ENCODE measurements at regions not wholly inside any gene's neighbourhood (a gene's known extent, or its start where the extent isn't known, plus 50 kb on each side); places are given as distances from the start of the nearest gene placed in this dataset.

- no peak overlapping the region for H2AFZ ChIP-seq
- no peaks in the 10 kb centered on the region for H3K4me1 ChIP-seq (ENCODE audit: insufficient read depth)
- no peaks in the 10 kb centered on the region for H4K20me1 ChIP-seq (ENCODE audit: insufficient read depth, poor library complexity, severe bottlenecking)
- no peaks in the 10 kb centered on the region for H3K79me2 ChIP-seq
- 85% methylated on average over 1 of the region's 1 CpG for WGBS (ENCODE audit: low lambda C conversion rate, missing lambda C conversion rate)
- TF ChIP-seq CTCF (IDR thresholded peaks at IDR 0.05; ENCODE audit: poor library complexity), result no peak
- no peak overlapping the region for H3K4me2 ChIP-seq
- no peaks in the 10 kb centered on the region for H3K9me3 ChIP-seq (ENCODE audit: low read depth)
- no peak overlapping the region for H3K27ac ChIP-seq
- no peak overlapping the region for H3K4me3 ChIP-seq
- H3K36me3 ChIP-seq (replicated peaks; ENCODE audit: insufficient read depth, low read depth), result no peaks in the 10 kb centered on the region
- no peaks in the 10 kb centered on the region for H3K9me2 ChIP-seq (replicated peaks; ENCODE audit: insufficient read depth)
- no peak for DNase-seq (ENCODE audit: low spot score)
- H3K27me3 ChIP-seq, result no peaks in the 10 kb centered on the region
Observed at GRCh38 chr9:2992427-2992826, 148.5 kb upstream of the PUM3 start.

GRCh38 chr9:2991292-2991691 is 147.4 kb upstream of the PUM3 start:
- no peak overlapping the region for H3K4me2 ChIP-seq
- no peak overlapping the region for H3K27ac ChIP-seq
- TF ChIP-seq EZH2 (IDR thresholded peaks at IDR 0.05; ENCODE audit: borderline replicate concordance) (no peak), CTCF (IDR thresholded peaks at IDR 0.05; ENCODE audit: poor library complexity) (no peak), EZH2phosphoT487 (IDR thresholded peaks at IDR 0.05; ENCODE audit: low read depth, severe bottlenecking, unreplicated experiment) (no peak)
- no peak overlapping the region for H3K4me3 ChIP-seq
- no peaks in the 10 kb centered on the region for H3K27me3 ChIP-seq
- H3K9me3 ChIP-seq (ENCODE audit: low read depth), result no peaks in the 10 kb centered on the region
- H3K9me2 ChIP-seq (replicated peaks; ENCODE audit: insufficient read depth), result no peaks in the 10 kb centered on the region
- H4K20me1 ChIP-seq (ENCODE audit: insufficient read depth, poor library complexity, severe bottlenecking), result no peaks in the 10 kb centered on the region
- no peaks in the 10 kb centered on the region for H3K79me2 ChIP-seq
- H3K4me1 ChIP-seq (ENCODE audit: insufficient read depth), result no peaks in the 10 kb centered on the region
- no peak overlapping the region for H2AFZ ChIP-seq
- H3K36me3 ChIP-seq (replicated peaks; ENCODE audit: insufficient read depth, low read depth), result no peaks in the 10 kb centered on the region
- no peak for DNase-seq (ENCODE audit: low spot score)

GRCh38 chr9:2987679-2988078 is 143.8 kb upstream of the PUM3 start:
- Histone ChIP-seq H4K20me1 (ENCODE audit: insufficient read depth, poor library complexity, severe bottlenecking) (no peaks in the 10 kb centered on the region), H3K27me3 (no peaks in the 10 kb centered on the region), H3K36me3 (replicated peaks; ENCODE audit: insufficient read depth, low read depth) (no peaks in the 10 kb centered on the region), H3K4me1 (ENCODE audit: insufficient read depth) (no peaks in the 10 kb centered on the region), H3K4me3 (no peak overlapping the region), H3K9me3 (ENCODE audit: low read depth) (no peaks in the 10 kb centered on the region), H2AFZ (no peak overlapping the region), H3K79me2 (no peaks in the 10 kb centered on the region), H3K9me2 (replicated peaks; ENCODE audit: insufficient read depth) (no peaks in the 10 kb centered on the region), H3K4me2 (no peak overlapping the region), H3K27ac (no peak overlapping the region)
- TF ChIP-seq EZH2phosphoT487 (IDR thresholded peaks at IDR 0.05; ENCODE audit: low read depth, severe bottlenecking, unreplicated experiment) (no peak), CTCF (IDR thresholded peaks at IDR 0.05; ENCODE audit: poor library complexity) (no peak), EZH2 (IDR thresholded peaks at IDR 0.05; ENCODE audit: borderline replicate concordance) (no peak)
- WGBS (ENCODE audit: low lambda C conversion rate, missing lambda C conversion rate), result 77% methylated on average over 7 of the region's 7 CpGs
- DNase-seq (ENCODE audit: low spot score), result no peak

GRCh38 chr9:2985343-2985742 is 141.4 kb upstream of the PUM3 start:
- no peak for TF ChIP-seq CTCF (IDR thresholded peaks at IDR 0.05; ENCODE audit: poor library complexity)
- TF ChIP-seq EZH2 (IDR thresholded peaks at IDR 0.05; ENCODE audit: borderline replicate concordance), result no peak
- Histone ChIP-seq H2AFZ (no peak overlapping the region), H3K9me3 (ENCODE audit: low read depth) (no peaks in the 10 kb centered on the region), H3K36me3 (replicated peaks; ENCODE audit: insufficient read depth, low read depth) (no peaks in the 10 kb centered on the region), H3K79me2 (no peaks in the 10 kb centered on the region), H3K9me2 (replicated peaks; ENCODE audit: insufficient read depth) (no peaks in the 10 kb centered on the region), H3K4me3 (no peak overlapping the region), H3K27ac (no peak overlapping the region), H3K4me2 (no peak overlapping the region), H4K20me1 (ENCODE audit: insufficient read depth, poor library complexity, severe bottlenecking) (no peaks in the 10 kb centered on the region), H3K27me3 (no peaks in the 10 kb centered on the region), H3K4me1 (ENCODE audit: insufficient read depth) (no peaks in the 10 kb centered on the region)
- no peak for DNase-seq (ENCODE audit: low spot score)
- 100% methylated on average over 2 of the region's 2 CpGs for WGBS (ENCODE audit: low lambda C conversion rate, missing lambda C conversion rate)
